ENCODE measurements at regions not wholly inside any gene's neighbourhood (a gene's known extent, or its start where the extent isn't known, plus 50 kb on each side); places are given as distances from the start of the nearest gene placed in this dataset.

GRCh38 chrX:139078342-139078741, 366.8 kb upstream of the FGF13 start:
- TF ChIP-seq CTCF (conservative IDR thresholded peaks at IDR 0.05; ENCODE audit: low read length) (no peak), EZH2phosphoT487 (IDR thresholded peaks at IDR 0.05; ENCODE audit: borderline replicate concordance, low read depth, low read length) (no peak)
